ENCODE measurements at regions not wholly inside any gene's neighbourhood (a gene's known extent, or its start where the extent isn't known, plus 50 kb on each side); places are given as distances from the start of the nearest gene placed in this dataset.

- H3K27ac ChIP-seq = peak overlapping the region in 9 of 10 donors; percentile 59 to 86 (median 73)
- DNase-seq = no peak
Observed at GRCh38 chr7:131656980-131657723, 100.7 kb upstream of the PODXL start.

GRCh38 chr7:131655866-131656265 lies 99.4 kb upstream of the PODXL start:
- Histone ChIP-seq H3K36me3 (no peaks in the 10 kb centered on the region), H3K27me3 (no peaks in the 10 kb centered on the region), H3K27ac (peak overlapping the region in 1 of 10 donors; percentile 9), H3K4me3 (no peak overlapping the region), H3K9me3 (no peaks in the 10 kb centered on the region), H3K4me1 (peaks cover 0 to 37% (median 11%) of the 10 kb centered on the region in 9 donors)
- DNase-seq (no peak), ATAC-seq (no peak)
- no peak for TF ChIP-seq CTCF (IDR thresholded peaks at IDR 0.05)
- 84% methylated on average over 7 of the region's 7 CpGs for WGBS, 2 donors
- intact Hi-C loops (cut with DNase I) = loop anchor here in 6 of 10 donors (2.0 to 10.0 kb wide), 4 partner anchors 109 to 147 kb away; no protein-coding TSS in a partner anchor

More at GRCh38 chr7:131656980-131657723, 100.7 kb upstream of the PODXL start:
- H3K27me3 ChIP-seq = no peaks in the 10 kb centered on the region
- WGBS, 2 donors = 79 to 84% methylated on average over 10 of the region's 10 CpGs
- no peak for ATAC-seq
- TF ChIP-seq CTCF (IDR thresholded peaks at IDR 0.05) = no peak
- H3K4me1 ChIP-seq = peaks cover 0 to 37% (median 11%) of the 10 kb centered on the region in 9 donors
- H3K36me3 ChIP-seq = no peaks in the 10 kb centered on the region
- intact Hi-C loops (cut with DNase I) = loop anchor here in 1 of 10 donors (10.0 kb wide), 1 partner anchor 112 kb away; no protein-coding TSS in a partner anchor
- no peak overlapping the region for H3K4me3 ChIP-seq
- no peaks in the 10 kb centered on the region for H3K9me3 ChIP-seq

GRCh38 chr7:131655447-131655846 lies 99.0 kb upstream of the PODXL start:
- no peak overlapping the region for H3K27ac ChIP-seq
- H3K4me3 ChIP-seq = no peak overlapping the region
- DNase-seq = no peak
- no peak for TF ChIP-seq CTCF (IDR thresholded peaks at IDR 0.05)
- WGBS, 2 donors = 93 to 95% methylated on average over 6 of the region's 6 CpGs
- peaks cover 0 to 37% (median 11%) of the 10 kb centered on the region in 9 donors for H3K4me1 ChIP-seq
- intact Hi-C loops (cut with DNase I) = loop anchor here in 6 of 10 donors (2.0 to 10.0 kb wide), 4 partner anchors 109 to 147 kb away; no protein-coding TSS in a partner anchor
- H3K36me3 ChIP-seq = no peaks in the 10 kb centered on the region
- no peaks in the 10 kb centered on the region for H3K27me3 ChIP-seq
- no peak for ATAC-seq
- no peaks in the 10 kb centered on the region for H3K9me3 ChIP-seq

GRCh38 chr7:131654668-131655326 lies 98.4 kb upstream of the PODXL start:
- Histone ChIP-seq H3K4me3 (no peak overlapping the region), H3K27me3 (no peaks in the 10 kb centered on the region), H3K27ac (peak overlapping the region in 1 of 10 donors; percentile 39), H3K9me3 (no peaks in the 10 kb centered on the region), H3K4me1 (peaks cover 0 to 40% (median 11%) of the 10 kb centered on the region in 9 donors), H3K36me3 (no peaks in the 10 kb centered on the region)
- intact Hi-C loops (cut with DNase I) = loop anchor here (1.0 to 10.0 kb wide), 10 partner anchors 97 to 147 kb away; partner anchors contain the start of gene PODXL (in 1 of the 10)
- DNase-seq (peak; percentile 84 to 91), ATAC-seq (peak; percentile 81 to 90 (median 89))
- 29 to 31% methylated on average over 19 of the region's 19 CpGs for WGBS, 2 donors
- peak; percentile 86 to 94 (median 90) for TF ChIP-seq CTCF (IDR thresholded peaks at IDR 0.05)
